Mesodermal cell (in vitro differentiated cells): ENCODE measurements at regions not wholly inside any gene's neighbourhood (a gene's known extent, or its start where the extent isn't known, plus 50 kb on each side); places are given as distances from the start of the nearest gene placed in this dataset.

Experiments
- H3K27ac ChIP-seq: 2 replicates; pipeline ENCODE4 v1.7.0; 2013; ENCODE audit warnings: mild to moderate bottlenecking, low read depth, low read length, moderate library complexity; ENCODE audit not compliant: severe bottlenecking
- H3K36me3 ChIP-seq: 2 replicates; pipeline ENCODE4 v1.7.1; 2013; ENCODE audit warnings: mild to moderate bottlenecking, low read length, moderate library complexity; ENCODE audit not compliant: control insufficient read depth, insufficient read depth
- H3K4me1 ChIP-seq: one replicate; pipeline ENCODE4 v1.7.1; 2013; ENCODE audit warnings: mild to moderate bottlenecking, low read length; ENCODE audit not compliant: insufficient read depth, control insufficient read depth, poor library complexity, severe bottlenecking
- H3K4me3 ChIP-seq: 2 replicates; pipeline ENCODE4 v1.7.0; 2013; ENCODE audit warnings: low read length, control low read depth, mild to moderate bottlenecking; ENCODE audit not compliant: insufficient read depth, poor library complexity, severe bottlenecking; ENCODE audit errors: extremely low read depth
- H3K9me3 ChIP-seq: 2 replicates; pipeline ENCODE4 v1.7.1; 2013; ENCODE audit warnings: mild to moderate bottlenecking, low read length, moderate library complexity; ENCODE audit not compliant: control insufficient read depth
- WGBS, 2 experiments: methylation state at CpG; one replicate each; pipeline ENCODE4 v1.1.5; 2013; ENCODE audit warnings: missing lambda C conversion rate in 2 of 2; ENCODE audit not compliant: insufficient coverage in 2 of 2; 5-methylcytosine and 5-hydroxymethylcytosine counted together

- Histone ChIP-seq H3K4me3 (no peak overlapping the region), H3K9me3 (no peaks in the 10 kb centered on the region), H3K36me3 (no peaks in the 10 kb centered on the region), H3K27ac (no peak overlapping the region), H3K4me1 (peaks cover 4% of the 10 kb centered on the region)
- WGBS, 2 experiments = 53 to 68% methylated on average over 4 to 6 of the region's 10 CpGs
These were observed 49.7 kb upstream of the ZNF516 start for GRCh38 chr18:76544511-76545345.
